ENCODE measurements at regions not wholly inside any gene's neighbourhood (a gene's known extent, or its start where the extent isn't known, plus 50 kb on each side); places are given as distances from the start of the nearest gene placed in this dataset.
"Not testable (repeated sequence)": the region's sequence is repeated elsewhere in the genome, so short reads cannot be mapped to it uniquely, and the experiment has no call there.

DNA sequence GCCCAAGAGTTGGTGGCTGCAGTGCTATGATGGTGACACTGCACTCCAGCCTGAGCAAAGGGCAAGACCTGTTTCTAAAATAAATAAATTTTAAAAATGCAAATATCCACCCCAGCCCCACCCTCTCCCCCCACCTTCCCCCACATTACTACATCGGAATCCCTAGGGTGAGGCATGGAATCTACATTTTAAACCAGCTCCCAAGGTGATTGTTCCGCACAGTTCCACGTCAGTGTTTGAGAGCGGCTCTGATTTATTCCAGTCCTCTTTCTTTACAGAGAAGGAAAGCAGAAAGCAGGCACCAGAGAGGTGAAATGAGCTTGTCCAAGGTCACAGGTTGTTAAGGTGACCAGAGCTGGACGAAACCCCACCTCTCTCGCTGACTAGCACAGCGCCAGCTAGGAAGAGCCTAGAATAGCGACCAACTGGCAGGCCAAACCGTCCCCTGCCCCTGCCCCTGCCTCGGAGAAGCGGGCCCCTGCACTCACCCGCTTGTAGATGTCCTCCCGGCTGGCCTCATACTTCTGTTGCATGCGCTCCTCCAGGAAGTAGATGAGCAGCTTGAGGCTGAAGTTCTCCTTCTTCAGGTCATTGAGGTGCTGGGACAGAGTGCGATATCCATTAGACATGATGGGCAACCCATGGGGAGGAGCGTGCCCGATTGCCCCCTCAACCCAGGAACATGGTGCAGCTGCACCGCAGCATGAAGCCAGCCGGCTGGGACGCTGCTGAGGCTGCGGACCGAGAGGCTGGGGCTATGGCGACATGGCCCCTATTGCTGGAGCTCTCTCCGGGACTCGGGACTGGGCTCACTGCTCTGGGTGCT lies 103.7 kb upstream of the NBPF26 start:
- H3K27me3 Mint-ChIP-seq, DNase-seq, H3K27ac Mint-ChIP-seq, H3K9me3 Mint-ChIP-seq, H3K4me1 Mint-ChIP-seq, CTCF ChIA-PET, H3K4me3 Mint-ChIP-seq, H3K36me3 Mint-ChIP-seq: not testable (repeated sequence)

DNA sequence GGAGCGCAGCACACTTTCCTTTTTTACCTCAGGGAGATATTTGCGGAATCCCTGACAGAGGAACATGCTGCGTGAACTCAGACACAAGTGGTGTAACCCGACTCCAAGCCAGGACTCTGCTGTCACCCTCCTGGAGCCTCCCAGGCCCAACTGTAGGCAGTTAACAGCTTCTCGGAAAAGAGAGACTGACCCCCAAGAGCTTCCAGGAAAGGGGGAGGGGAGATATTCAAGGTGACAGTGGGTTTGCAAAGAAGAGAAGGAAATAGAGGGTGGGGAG lies 103.1 kb upstream of the NBPF26 start:
- DNase-seq, H3K27me3 Mint-ChIP-seq, H3K9me3 Mint-ChIP-seq, H3K27ac Mint-ChIP-seq, CTCF ChIA-PET, H3K36me3 Mint-ChIP-seq, H3K4me3 Mint-ChIP-seq, H3K4me1 Mint-ChIP-seq: not testable (repeated sequence)

- H3K4me1 Mint-ChIP-seq, CTCF ChIA-PET, H3K36me3 Mint-ChIP-seq: not testable (repeated sequence)
Observed at GRCh38 chr1:120621278-120621677, 102.5 kb upstream of the NBPF26 start.

GRCh38 chr1:120623539-120623938 lies 100.2 kb upstream of the NBPF26 start:
- H3K4me3 Mint-ChIP-seq, CTCF ChIA-PET, H3K27ac Mint-ChIP-seq, H3K9me3 Mint-ChIP-seq, DNase-seq, H3K27me3 Mint-ChIP-seq, H3K4me1 Mint-ChIP-seq, H3K36me3 Mint-ChIP-seq: not testable (repeated sequence)

More at GRCh38 chr1:120621278-120621677, 102.5 kb upstream of the NBPF26 start:
- not testable (repeated sequence) for DNase-seq, H3K9me3 Mint-ChIP-seq, H3K4me3 Mint-ChIP-seq, H3K27ac Mint-ChIP-seq, H3K27me3 Mint-ChIP-seq

- not testable (repeated sequence) for H3K9me3 Mint-ChIP-seq, H3K4me3 Mint-ChIP-seq
Observed at GRCh38 chr1:120624565-120625064, 99.1 kb upstream of the NBPF26 start.

GRCh38 chr1:120629832-120630455 lies 93.8 kb upstream of the NBPF26 start:
- H3K27me3 Mint-ChIP-seq, CTCF ChIA-PET, DNase-seq, H3K36me3 Mint-ChIP-seq, H3K4me1 Mint-ChIP-seq, H3K9me3 Mint-ChIP-seq, H3K4me3 Mint-ChIP-seq, H3K27ac Mint-ChIP-seq: not testable (repeated sequence)

More at GRCh38 chr1:120624565-120625064, 99.1 kb upstream of the NBPF26 start:
- H3K4me1 Mint-ChIP-seq, CTCF ChIA-PET, H3K36me3 Mint-ChIP-seq, DNase-seq, H3K27me3 Mint-ChIP-seq: not testable (repeated sequence)
- H3K27ac Mint-ChIP-seq = peak overlapping the region; percentile 1

DNA sequence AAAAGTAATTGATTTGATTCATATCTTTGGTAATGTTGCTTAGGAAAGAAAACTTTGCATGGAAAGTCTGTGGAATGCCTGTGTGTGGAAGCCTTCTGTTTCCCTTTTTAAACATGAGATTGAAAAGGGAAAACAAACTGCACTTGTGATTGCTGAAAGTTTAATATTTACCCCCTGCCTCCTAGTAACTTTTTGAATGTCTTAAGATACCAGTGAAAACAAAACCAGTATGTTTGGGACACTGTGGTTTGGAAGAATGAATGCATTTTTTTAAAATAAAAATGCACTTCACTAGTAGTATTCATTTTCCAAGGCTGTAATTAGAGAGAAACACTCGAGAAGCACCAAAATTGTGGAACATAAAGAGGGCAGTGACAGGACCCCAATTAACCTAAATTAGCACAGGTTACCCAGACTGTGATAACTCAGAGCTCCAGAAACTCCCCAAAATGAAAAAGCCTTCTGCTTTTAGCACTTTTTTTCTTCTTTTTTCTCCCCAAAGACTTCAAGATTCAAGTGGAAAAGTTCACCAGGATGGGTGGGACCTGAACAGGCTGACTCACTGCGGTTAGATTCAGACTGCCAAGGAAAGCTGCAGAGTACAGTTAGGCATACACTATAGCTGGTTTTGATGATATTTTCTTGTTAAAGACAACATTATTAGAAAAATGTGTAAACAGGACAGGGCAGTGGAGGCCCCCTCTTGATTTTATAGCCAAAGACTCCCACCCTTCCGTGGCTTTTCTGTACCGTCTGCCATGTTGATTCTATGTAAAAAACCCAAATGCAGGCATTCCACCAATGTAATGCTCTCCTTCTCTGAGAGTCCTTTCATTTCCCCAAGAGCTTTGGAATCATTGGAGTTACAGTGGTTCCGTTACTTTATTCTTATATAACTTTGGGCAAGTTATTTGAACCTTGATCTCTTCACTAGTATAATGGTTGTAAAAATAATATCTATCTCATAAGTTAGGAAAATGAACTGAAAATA lies 88.6 kb upstream of the NBPF26 start:
- H3K9me3 Mint-ChIP-seq, H3K36me3 Mint-ChIP-seq, CTCF ChIA-PET, H3K4me3 Mint-ChIP-seq, H3K4me1 Mint-ChIP-seq, H3K27ac Mint-ChIP-seq, H3K27me3 Mint-ChIP-seq, DNase-seq: not testable (repeated sequence)

DNA sequence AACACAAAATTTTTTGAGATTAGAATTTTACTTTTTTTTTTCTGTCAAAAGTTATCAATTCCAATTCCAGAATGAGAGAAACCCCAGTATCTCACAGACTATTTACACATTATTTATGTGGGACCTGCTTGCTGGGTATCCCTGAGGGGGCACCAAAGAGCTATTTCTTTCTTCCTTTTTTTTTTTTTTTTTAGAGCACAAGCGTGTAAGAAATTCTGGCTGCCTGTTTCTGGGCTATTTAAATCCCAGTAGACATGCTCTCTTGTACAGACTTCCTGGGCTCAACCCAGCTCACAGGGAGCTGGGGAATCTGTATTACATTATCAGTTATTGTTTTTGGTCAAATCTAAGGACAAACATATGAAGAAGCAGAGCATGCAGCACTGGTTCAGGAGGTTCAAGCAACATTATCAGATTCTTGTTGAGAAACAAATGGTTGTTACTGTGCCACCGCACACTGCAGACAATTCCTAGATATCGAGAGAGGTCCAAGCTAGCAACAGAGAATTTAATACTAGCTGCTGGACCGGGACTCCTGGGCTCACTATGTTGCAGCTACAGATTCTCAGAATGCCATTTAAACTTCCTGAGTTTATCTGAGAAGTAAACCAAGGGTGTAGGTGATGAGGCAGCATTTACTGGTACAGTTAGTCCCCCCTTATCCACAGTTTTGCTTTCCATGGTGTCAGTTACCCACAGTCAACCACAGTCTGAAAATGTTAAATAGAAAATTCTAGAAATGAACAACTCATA lies 83.3 kb upstream of the NBPF26 start:
- H3K4me1 Mint-ChIP-seq, H3K27ac Mint-ChIP-seq, H3K9me3 Mint-ChIP-seq, H3K36me3 Mint-ChIP-seq, H3K27me3 Mint-ChIP-seq, CTCF ChIA-PET, H3K4me3 Mint-ChIP-seq, DNase-seq: not testable (repeated sequence)

GRCh38 chr1:120641014-120641302 lies 82.8 kb upstream of the NBPF26 start:
- H3K27ac Mint-ChIP-seq, CTCF ChIA-PET, H3K4me3 Mint-ChIP-seq, H3K9me3 Mint-ChIP-seq, H3K36me3 Mint-ChIP-seq, DNase-seq, H3K27me3 Mint-ChIP-seq, H3K4me1 Mint-ChIP-seq: not testable (repeated sequence)

DNA sequence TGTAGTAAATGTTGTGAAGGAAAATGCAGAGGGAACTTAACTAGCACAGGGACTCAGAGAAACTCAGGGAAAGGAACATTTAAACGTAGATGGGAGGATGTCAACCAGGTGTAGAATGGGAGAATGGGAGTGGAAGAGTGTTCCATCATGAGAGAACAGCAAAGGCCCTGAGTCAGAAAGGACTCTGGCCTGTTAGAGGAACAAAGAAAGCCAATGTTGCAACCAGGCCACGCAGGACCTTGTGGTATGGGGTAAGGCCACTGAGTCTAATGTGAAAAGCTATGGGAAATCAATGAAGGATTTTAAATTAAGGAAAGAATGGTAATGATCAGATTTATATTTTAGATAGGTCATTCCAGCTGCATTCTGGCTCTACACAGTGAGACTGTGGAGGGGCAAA lies 76.6 kb upstream of the NBPF26 start:
- CTCF ChIA-PET, DNase-seq, H3K27me3 Mint-ChIP-seq, H3K27ac Mint-ChIP-seq, H3K4me1 Mint-ChIP-seq, H3K36me3 Mint-ChIP-seq, H3K9me3 Mint-ChIP-seq, H3K4me3 Mint-ChIP-seq: not testable (repeated sequence)

DNA sequence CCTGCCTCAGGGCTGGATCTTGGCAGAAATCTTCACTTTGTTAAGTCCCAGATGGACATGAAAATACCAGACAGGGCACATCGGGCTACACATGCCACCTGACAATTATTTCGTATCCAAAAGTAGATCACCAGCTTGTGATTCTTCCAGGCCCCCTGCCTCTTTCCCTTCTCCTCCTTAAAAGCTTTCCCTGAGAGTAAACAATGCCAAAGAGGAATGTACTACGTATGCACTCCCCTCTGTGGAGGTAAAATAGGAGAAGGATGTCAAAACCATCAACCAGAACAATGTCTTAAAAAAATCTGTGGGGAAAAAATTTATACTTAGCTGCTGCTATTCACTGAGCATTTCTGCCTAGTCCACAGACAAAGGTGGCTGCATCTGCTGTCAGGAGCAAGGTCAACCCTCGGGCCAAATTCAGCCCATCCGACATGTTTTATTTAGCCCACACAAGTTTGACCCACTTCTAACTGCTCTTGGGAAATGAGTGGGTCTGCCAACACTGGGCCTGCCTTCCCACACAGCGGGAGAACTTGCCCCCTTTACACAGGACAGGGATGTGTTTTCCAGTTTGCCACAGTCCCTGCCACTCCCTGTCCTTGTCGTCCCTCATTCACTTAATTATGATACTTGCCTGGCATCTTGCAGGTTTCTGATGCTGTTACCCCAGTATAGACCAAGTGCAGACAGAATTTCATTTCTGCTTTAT lies 74.7 kb upstream of the NBPF26 start:
- DNase-seq, H3K9me3 Mint-ChIP-seq, H3K4me1 Mint-ChIP-seq, H3K27me3 Mint-ChIP-seq, H3K4me3 Mint-ChIP-seq, H3K27ac Mint-ChIP-seq, CTCF ChIA-PET, H3K36me3 Mint-ChIP-seq: not testable (repeated sequence)

- H3K9me3 Mint-ChIP-seq, H3K4me3 Mint-ChIP-seq, H3K27ac Mint-ChIP-seq, DNase-seq, H3K27me3 Mint-ChIP-seq, H3K36me3 Mint-ChIP-seq, CTCF ChIA-PET, H3K4me1 Mint-ChIP-seq: not testable (repeated sequence)
Observed at GRCh38 chr1:120649730-120650129, 74.0 kb upstream of the NBPF26 start.

GRCh38 chr1:120654114-120654513 lies 69.6 kb upstream of the NBPF26 start:
- H3K4me3 Mint-ChIP-seq, CTCF ChIA-PET, H3K4me1 Mint-ChIP-seq, H3K27me3 Mint-ChIP-seq, DNase-seq, H3K36me3 Mint-ChIP-seq, H3K27ac Mint-ChIP-seq, H3K9me3 Mint-ChIP-seq: not testable (repeated sequence)

- H3K36me3 Mint-ChIP-seq, H3K4me1 Mint-ChIP-seq, H3K27me3 Mint-ChIP-seq, DNase-seq, H3K27ac Mint-ChIP-seq, CTCF ChIA-PET, H3K9me3 Mint-ChIP-seq, H3K4me3 Mint-ChIP-seq: not testable (repeated sequence)
Observed at GRCh38 chr1:120655394-120655793, 68.4 kb upstream of the NBPF26 start.

Data from activated naive CD4-positive, alpha-beta T cell treated with anti-CD3 and anti-CD28 coated beads, Interleukin-2, amount 10 ng/mL, durations not matched to agents 7 days and 5 days (primary cell).